PC-9 (cell line): ENCODE measurements at regions not wholly inside any gene's neighbourhood (a gene's known extent, or its start where the extent isn't known, plus 50 kb on each side); places are given as distances from the start of the nearest gene placed in this dataset.

ENCODE experiments used
- BruUV-seq: library from RNA; stranded (reverse); fragments of 400-500 nt; replicated peaks from 2 replicates; lab custom pipeline; 2021; lab: Mats Ljungman, UMichigan
- CTCF ChIA-PET: fragments of 300-600 bp; sonication (Branson Sonifier 250); formaldehyde crosslinking; loops from one replicate; lab custom pipeline; 2022; ENCODE audit warnings: antibody characterized with exemption; lab: Charles Lee
- POLR2A ChIA-PET: fragments of 300-600 bp; sonication (Branson Sonifier 250); formaldehyde crosslinking; loops from one replicate; lab custom pipeline; 2022; ENCODE audit warnings: antibody characterized with exemption; ENCODE audit not compliant: unreplicated experiment; lab: Charles Lee
- DNase-seq, 2 experiments: peaks; one replicate each; pipeline versions ENCODE4 v3.0.0 to v3.0.0-alpha.2; 2015 to 2022; ENCODE audit warnings: mixed read lengths in 1 of 2
- H2AFZ ChIP-seq: fragments of 200-600 bp; sonication (generic); 2 replicates; pipeline ENCODE4 v1.8.1; 2017; ENCODE audit warnings: antibody characterized with exemption
- H3F3A ChIP-seq: fragments of 200-600 bp; sonication (generic); 2 replicates; pipeline ENCODE4 v1.8.1; 2017; ENCODE audit warnings: antibody characterized with exemption, mild to moderate bottlenecking, low read depth; ENCODE audit not compliant: insufficient read depth
- H3K27ac ChIP-seq: fragments of 200-600 bp; sonication (generic); 2 replicates; pipeline ENCODE4 v1.6.1; 2016; ENCODE audit warnings: mixed run types
- H3K27me3 ChIP-seq: fragments of 200-600 bp; sonication (generic); 2 replicates; pipeline ENCODE4 v1.6.1; 2016; ENCODE audit warnings: low read depth, mixed run types; ENCODE audit not compliant: insufficient read depth
- H3K36me3 ChIP-seq: fragments of 200-600 bp; sonication (generic); 2 replicates; pipeline ENCODE4 v1.6.1; 2016; ENCODE audit warnings: low read depth, mixed run types
- H3K4me1 ChIP-seq: fragments of 200-600 bp; sonication (generic); replicated peaks from 2 replicates; pipeline ENCODE4 v1.6.1; 2016; ENCODE audit warnings: mixed run types; ENCODE audit not compliant: insufficient read depth
- H3K4me2 ChIP-seq: fragments of 200-600 bp; sonication (generic); 2 replicates; pipeline ENCODE4 v1.6.1; 2017; ENCODE audit warnings: mixed run types
- H3K4me3 ChIP-seq: fragments of 200-600 bp; sonication (generic); 2 replicates; pipeline ENCODE4 v1.6.1; 2016; ENCODE audit warnings: mixed run types
- H3K79me2 ChIP-seq: fragments of 200-600 bp; sonication (generic); 2 replicates; pipeline ENCODE4 v1.6.1; 2017; ENCODE audit warnings: low read depth, mixed run types
- H3K9me2 ChIP-seq: fragments of 200-600 bp; sonication (generic); 2 replicates; pipeline ENCODE4 v1.8.1; 2017; ENCODE audit warnings: mild to moderate bottlenecking; ENCODE audit not compliant: insufficient read depth
- H3K9me3 ChIP-seq: fragments of 200-600 bp; sonication (generic); 2 replicates; pipeline ENCODE4 v1.8.1; 2016; ENCODE audit warnings: low read depth; ENCODE audit not compliant: insufficient read depth
- H4K20me1 ChIP-seq: fragments of 200-600 bp; sonication (generic); 2 replicates; pipeline ENCODE4 v1.8.1; 2017; ENCODE audit not compliant: insufficient read depth
- EZH2 ChIP-seq: fragments of 200-600 bp; sonication (generic); IDR thresholded peaks from 2 replicates; pipeline ENCODE4 v1.8.0; 2017; ENCODE audit warnings: antibody characterized with exemption, low read depth
- intact Hi-C: fragments of 100-400 bp; cut with micrococcal nuclease; formaldehyde crosslinking; loops from one replicate; pipeline ENCODE4 v1.10.0; 2022; ENCODE audit not compliant: unreplicated experiment
- TF ChIP-seq, protein P1 (sequence below): fragments of 200-600 bp; sonication (generic); conservative IDR thresholded peaks from 2 replicates; pipeline ENCODE4 v1.6.1; 2017; ENCODE audit warnings: mixed run types, antibody characterized with exemption, mild to moderate bottlenecking, moderate library complexity

- no peaks in the 10 kb centered on the region for H3K9me3 ChIP-seq
- no peaks in the 10 kb centered on the region for H3K9me2 ChIP-seq
- intact Hi-C loops = no loop called here
- H3F3A ChIP-seq = no peaks in the 10 kb centered on the region
- no peaks in the 10 kb centered on the region for H3K4me1 ChIP-seq
- TF ChIP-seq, protein P1, sequence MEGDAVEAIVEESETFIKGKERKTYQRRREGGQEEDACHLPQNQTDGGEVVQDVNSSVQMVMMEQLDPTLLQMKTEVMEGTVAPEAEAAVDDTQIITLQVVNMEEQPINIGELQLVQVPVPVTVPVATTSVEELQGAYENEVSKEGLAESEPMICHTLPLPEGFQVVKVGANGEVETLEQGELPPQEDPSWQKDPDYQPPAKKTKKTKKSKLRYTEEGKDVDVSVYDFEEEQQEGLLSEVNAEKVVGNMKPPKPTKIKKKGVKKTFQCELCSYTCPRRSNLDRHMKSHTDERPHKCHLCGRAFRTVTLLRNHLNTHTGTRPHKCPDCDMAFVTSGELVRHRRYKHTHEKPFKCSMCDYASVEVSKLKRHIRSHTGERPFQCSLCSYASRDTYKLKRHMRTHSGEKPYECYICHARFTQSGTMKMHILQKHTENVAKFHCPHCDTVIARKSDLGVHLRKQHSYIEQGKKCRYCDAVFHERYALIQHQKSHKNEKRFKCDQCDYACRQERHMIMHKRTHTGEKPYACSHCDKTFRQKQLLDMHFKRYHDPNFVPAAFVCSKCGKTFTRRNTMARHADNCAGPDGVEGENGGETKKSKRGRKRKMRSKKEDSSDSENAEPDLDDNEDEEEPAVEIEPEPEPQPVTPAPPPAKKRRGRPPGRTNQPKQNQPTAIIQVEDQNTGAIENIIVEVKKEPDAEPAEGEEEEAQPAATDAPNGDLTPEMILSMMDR = no peak
- no peak for TF ChIP-seq EZH2
- BruUV-seq = no TSS peak
- no peaks in the 10 kb centered on the region for H3K79me2 ChIP-seq
- ChIA-PET CTCF (no interaction called here), POLR2A (no interaction called here)
- DNase-seq = no peak
- H3K27ac ChIP-seq = no peak overlapping the region
- H3K36me3 ChIP-seq = no peaks in the 10 kb centered on the region
- H2AFZ ChIP-seq = no peak overlapping the region
- no peak overlapping the region for H3K4me3 ChIP-seq
- no peaks in the 10 kb centered on the region for H4K20me1 ChIP-seq
- no peak overlapping the region for H3K4me2 ChIP-seq
- no peaks in the 10 kb centered on the region for H3K27me3 ChIP-seq
These were observed 136.7 kb upstream of the ATP2B1 start for GRCh38 chr12:89845366-89845765.

- no peaks in the 10 kb centered on the region for H3K27me3 ChIP-seq
- no peak for DNase-seq
- no peaks in the 10 kb centered on the region for H3K4me1 ChIP-seq
- no peak overlapping the region for H3K27ac ChIP-seq
- no peak overlapping the region for H3K4me3 ChIP-seq
- no peaks in the 10 kb centered on the region for H3K9me2 ChIP-seq
- POLR2A ChIA-PET = no interaction called here
- intact Hi-C loops = no loop called here
- H3K9me3 ChIP-seq = no peaks in the 10 kb centered on the region
- H2AFZ ChIP-seq = no peak overlapping the region
- no peaks in the 10 kb centered on the region for H4K20me1 ChIP-seq
- CTCF ChIA-PET = no interaction called here
- no peaks in the 10 kb centered on the region for H3K36me3 ChIP-seq
- no peak for TF ChIP-seq EZH2
- TF ChIP-seq, protein P1 = no peak
- no peaks in the 10 kb centered on the region for H3K79me2 ChIP-seq
- no TSS peak for BruUV-seq
- no peak overlapping the region for H3K4me2 ChIP-seq
- no peaks in the 10 kb centered on the region for H3F3A ChIP-seq
These were observed 135.9 kb upstream of the ATP2B1 start for GRCh38 chr12:89844539-89844938.

GRCh38 chr12:89840162-89840922 lies 131.7 kb upstream of the ATP2B1 start:
- H3F3A ChIP-seq = no peaks in the 10 kb centered on the region
- no peaks in the 10 kb centered on the region for H3K27me3 ChIP-seq
- H3K9me2 ChIP-seq = no peaks in the 10 kb centered on the region
- no peaks in the 10 kb centered on the region for H3K79me2 ChIP-seq
- H2AFZ ChIP-seq = no peak overlapping the region
- ChIA-PET CTCF (no interaction called here), POLR2A (no interaction called here)
- no peaks in the 10 kb centered on the region for H4K20me1 ChIP-seq
- no peak for DNase-seq
- H3K4me1 ChIP-seq = no peaks in the 10 kb centered on the region
- no peak overlapping the region for H3K4me2 ChIP-seq
- no peaks in the 10 kb centered on the region for H3K9me3 ChIP-seq
- intact Hi-C loops = no loop called here
- H3K36me3 ChIP-seq = no peaks in the 10 kb centered on the region
- no peak overlapping the region for H3K27ac ChIP-seq
- H3K4me3 ChIP-seq = no peak overlapping the region
- no TSS peak for BruUV-seq
- TF ChIP-seq, protein P1 = no peak
- TF ChIP-seq EZH2 = no peak
